K562 (cell line): ENCODE measurements at regions not wholly inside any gene's neighbourhood (a gene's known extent, or its start where the extent isn't known, plus 50 kb on each side); places are given as distances from the start of the nearest gene placed in this dataset.

Experiments used
- ATAC-seq: fragments of 200-7000 bp; cut with Tn5 transposase; 3 replicates; pipeline ENCODE4 v1.9.1; 2020; ENCODE audit warnings: moderate library complexity
- BruUV-seq: library from RNA; stranded (reverse); fragments of 400-500 nt; replicated peaks from 2 replicates; lab custom pipeline; 2021; lab: Mats Ljungman, UMichigan
- CTCF ChIA-PET: fragments of 300-600 bp; formaldehyde crosslinking; extraction: SDS; loops from one replicate; lab custom pipeline; 2021; ENCODE audit warnings: low intra/inter-chr PET ratio; lab: Yijun Ruan, JAX
- POLR2A ChIA-PET: fragments of 300-600, 350-650 bp; sonication (Branson Sonifier 250); formaldehyde crosslinking; extraction: SDS; loops from one replicate; lab custom pipeline; 2021; ENCODE audit warnings: antibody characterized with exemption, inconsistent platforms; lab: Yijun Ruan, JAX
- DNase-seq, 4 experiments: peaks; one replicate each; pipeline versions ENCODE4 v3.0.0 to v3.0.0-alpha.2; 2011 to 2018; ENCODE audit warnings: low spot score in 3 of 4, mixed read lengths in 3 of 4; ENCODE audit errors: extremely low read depth in 1 of 4
- FAIRE-seq: peaks from 2 replicates; lab custom pipeline; 2011; peaks lifted over from hg19 to GRCh38; lab: Jason Lieb, UNC
- H2AFZ ChIP-seq: 2 replicates; pipeline ENCODE4 v1.6.0; 2011; ENCODE audit warnings: low read depth, low read length, control low read depth, inconsistent platforms
- H3K27ac ChIP-seq: fragments of 200-600 bp; 3 replicates; pipeline ENCODE4 v1.8.0; 2011; ENCODE audit warnings: low read depth, mild to moderate bottlenecking, control low read depth, inconsistent platforms, low read length, moderate library complexity, mixed read lengths; ENCODE audit errors: extremely low read depth
- H3K27me3 ChIP-seq, 2 experiments: fragments of 300-600 bp in 1 of 2; 2 replicates in 1 of 2; 3 replicates in 1 of 2; pipeline versions ENCODE4 v1.6.0 to v1.8.0; 2011; ENCODE audit warnings: inconsistent platforms in 2 of 2, low read length in 2 of 2, mild to moderate bottlenecking in 1 of 2, mixed read lengths in 1 of 2, moderate library complexity in 1 of 2; ENCODE audit not compliant: control insufficient read depth in 2 of 2, insufficient read depth in 2 of 2
- H3K36me3 ChIP-seq: fragments of 300-600 bp; 3 replicates; pipeline ENCODE4 v1.8.0; 2011; ENCODE audit warnings: mild to moderate bottlenecking, low read length, inconsistent platforms; ENCODE audit not compliant: control insufficient read depth, insufficient read depth
- H3K4me1 ChIP-seq, 2 experiments: fragments of 200-600 bp in 1 of 2; replicated peaks in 1 of 2; 2 replicates in 1 of 2; 3 replicates in 1 of 2; pipeline versions ENCODE4 v1.5.1 to v1.8.0; 2011; ENCODE audit warnings: inconsistent platforms in 2 of 2, low read length in 2 of 2, mild to moderate bottlenecking in 1 of 2, mixed read lengths in 1 of 2, moderate library complexity in 1 of 2; ENCODE audit not compliant: control insufficient read depth in 2 of 2, insufficient read depth in 2 of 2
- H3K4me2 ChIP-seq: 2 replicates; pipeline ENCODE4 v1.6.1; 2011; ENCODE audit warnings: low read length, control low read depth, inconsistent platforms, mixed read lengths; ENCODE audit not compliant: insufficient read depth
- H3K4me3 ChIP-seq: fragments of 200-600 bp; sonication (generic), shearing (Covaris generic); 2 replicates; pipeline ENCODE4 v1.5.1; 2016; ENCODE audit warnings: control low read depth, inconsistent platforms
- H3K79me2 ChIP-seq: fragments of 200-600 bp; 3 replicates; pipeline ENCODE4 v1.8.0; 2011; ENCODE audit warnings: low read length, inconsistent platforms; ENCODE audit not compliant: control insufficient read depth, insufficient read depth
- H3K9ac ChIP-seq, 2 experiments: 2 replicates each; pipeline versions ENCODE4 v1.6.0 to v1.6.1; 2011; ENCODE audit warnings: low read depth in 2 of 2, low read length in 2 of 2, control low read depth in 1 of 2, inconsistent platforms in 1 of 2, mild to moderate bottlenecking in 1 of 2, mixed read lengths in 1 of 2; ENCODE audit not compliant: insufficient read depth in 1 of 2
- H3K9me1 ChIP-seq: one replicate; pipeline ENCODE4 v1.6.0; 2011; ENCODE audit warnings: inconsistent platforms, mild to moderate bottlenecking, low read length, moderate library complexity; ENCODE audit not compliant: control insufficient read depth, insufficient read depth
- H3K9me3 ChIP-seq: replicated peaks from 2 replicates; pipeline ENCODE4 v1.5.1; 2011; ENCODE audit warnings: low read depth, low read length, inconsistent platforms; ENCODE audit not compliant: control insufficient read depth, insufficient read depth
- H4K20me1 ChIP-seq: replicated peaks from 2 replicates; pipeline ENCODE4 v1.6.1; 2011; ENCODE audit warnings: low read length, inconsistent platforms, mixed read lengths; ENCODE audit not compliant: control insufficient read depth, insufficient read depth
- ATF2 ChIP-seq: sonication (generic); formaldehyde crosslinking; IDR thresholded peaks from 2 replicates; pipeline ENCODE4 v1.8.1; 2022; ENCODE audit warnings: missing genetic modification reagents
- E2F1 ChIP-seq: sonication (generic); formaldehyde crosslinking; IDR thresholded peaks from 2 replicates; pipeline ENCODE4 v1.8.1; 2023; ENCODE audit warnings: mild to moderate bottlenecking, missing genetic modification reagents, moderate library complexity
- FOXA1 ChIP-seq: fragments of 450-650 bp; IDR thresholded peaks from 2 replicates; pipeline ENCODE4 v1.6.1; 2016; ENCODE audit warnings: mild to moderate bottlenecking, borderline replicate concordance
- FUS ChIP-seq: fragments of 200-400 bp; formaldehyde crosslinking; optimal IDR thresholded peaks from 2 replicates; pipeline ENCODE3; 2017; ENCODE audit warnings: low read depth, low read length
- GATAD2B ChIP-seq: fragments of 450-650 bp; IDR thresholded peaks from 2 replicates; pipeline ENCODE4 v1.6.1; 2017; ENCODE audit warnings: mild to moderate bottlenecking, borderline replicate concordance
- ID3 ChIP-seq, 2 experiments: fragments of 250-450 bp in 1 of 2; fragments of 450-650 bp in 1 of 2; sonication (Bioruptor Pico) in 1 of 2; IDR thresholded peaks; 2 replicates each; pipeline versions ENCODE4 v1.6.1 to v1.8.0; 2016 to 2021; ENCODE audit warnings: mild to moderate bottlenecking in 2 of 2, moderate library complexity in 2 of 2, missing compliant biosample characterization in 1 of 2, missing genetic modification characterization in 1 of 2
- TBP ChIP-seq: optimal IDR thresholded peaks from 2 replicates; pipeline ENCODE3; 2011; ENCODE audit warnings: low read depth, low read length, improper control_type of control experiment
- ZKSCAN3 ChIP-seq: fragments of 250-450 bp; sonication (Bioruptor Pico); IDR thresholded peaks from 2 replicates; pipeline ENCODE4 v1.4.0; 2020
- WGBS: fragments of 100-300 bp; shearing (Covaris generic); methylation state at CpG from one replicate; pipeline ENCODE4 v1.1.6; 2016; ENCODE audit warnings: low coverage, mixed read lengths; ENCODE audit not compliant: insufficient coverage; ENCODE audit errors: missing lambda C conversion rate; 5-methylcytosine and 5-hydroxymethylcytosine counted together
- in situ Hi-C: fragments of 300-500 bp; cut with MboI; formaldehyde crosslinking; loops from 4 replicates; pipeline ENCODE4 v1.15.0; 2018; ENCODE audit warnings: inconsistent platforms, mixed read lengths
- intact Hi-C: fragments of 100-400 bp; cut with micrococcal nuclease; formaldehyde crosslinking; loops from 2 replicates; pipeline ENCODE4 v1.14.2; 2022

- H3K9me3 ChIP-seq: no peaks in the 10 kb centered on the region
- no peaks in the 10 kb centered on the region for H3K4me1 ChIP-seq
- H3K79me2 ChIP-seq: no peaks in the 10 kb centered on the region
- no peaks in the 10 kb centered on the region for H4K20me1 ChIP-seq
- no peak for ATAC-seq
- FAIRE-seq: no peak
- peaks cover 0 to 2% of the 10 kb centered on the region in 2 experiments; a peak in 2 of 5 replicates for H3K27me3 ChIP-seq
- 0% methylated on average over 5 of the region's 5 CpGs for WGBS
- no peak overlapping the region for H3K9ac ChIP-seq
- TF ChIP-seq E2F1 (CRISPR knock-in tag) (no peak), GATAD2B (no peak), FOXA1 (no peak), TBP (no peak), FUS (no peak), ID3 (CRISPR knock-in tag; IDR thresholded peaks at IDR 0.05) (no peak), ID3 (tag; IDR thresholded peaks at IDR 0.05) (no peak), ZKSCAN3 (CRISPR knock-in tag) (no peak), ATF2 (no peak)
- H3K4me2 ChIP-seq: no peak overlapping the region
- H2AFZ ChIP-seq: no peak overlapping the region
- ChIA-PET POLR2A (no interaction called here), CTCF (no interaction called here)
- in situ Hi-C loops (no loop called here), intact Hi-C loops (no loop called here)
- no TSS peak for BruUV-seq
- no peak overlapping the region for H3K4me3 ChIP-seq
- DNase-seq: no peak
- H3K36me3 ChIP-seq: no peaks in the 10 kb centered on the region
- H3K9me1 ChIP-seq: no peaks in the 10 kb centered on the region
- H3K27ac ChIP-seq: no peak overlapping the region
Measured at GRCh38 chr16:56101480-56101879, 89.8 kb upstream of the GNAO1 start.
